Neural crest cell (in vitro differentiated cells): ENCODE measurements at regions not wholly inside any gene's neighbourhood (a gene's known extent, or its start where the extent isn't known, plus 50 kb on each side); places are given as distances from the start of the nearest gene placed in this dataset.

Experiments used
- DNase-seq: peaks from one replicate; pipeline ENCODE4 v3.0.0; 2021; ENCODE audit warnings: low read depth, mixed read lengths, low spot score
- H3K27ac Mint-ChIP-seq: one replicate; pipeline ENCODE4 v1.8.0; 2021; ENCODE audit warnings: mild to moderate bottlenecking, mixed read lengths; ENCODE audit not compliant: unreplicated experiment
- H3K27me3 Mint-ChIP-seq: 2 replicates; pipeline ENCODE4 v1.8.0; 2021; ENCODE audit warnings: low read depth, mild to moderate bottlenecking, mixed read lengths
- H3K36me3 Mint-ChIP-seq: 2 replicates; pipeline ENCODE4 v1.8.0; 2021; ENCODE audit warnings: low read depth, mild to moderate bottlenecking, mixed read lengths
- H3K4me1 Mint-ChIP-seq: 2 replicates; pipeline ENCODE4 v1.8.0; 2021; ENCODE audit warnings: mixed read lengths
- H3K4me3 Mint-ChIP-seq: one replicate; pipeline ENCODE4 v1.8.0; 2021; ENCODE audit warnings: mild to moderate bottlenecking, mixed read lengths
- H3K9me3 Mint-ChIP-seq: 2 replicates; pipeline ENCODE4 v1.8.0; 2021; ENCODE audit warnings: mixed read lengths
- CTCF ChIP-seq: fragments of 200-600 bp; sonication (generic); conservative IDR thresholded peaks from 2 replicates; pipeline ENCODE4 v1.5.0; 2021; ENCODE audit warnings: antibody characterized with exemption, mild to moderate bottlenecking

- Mint-ChIP-seq H3K9me3 (no peaks in the 10 kb centered on the region), H3K27me3 (peaks cover 7% of the 10 kb centered on the region), H3K4me3 (no peak overlapping the region), H3K27ac (no peak overlapping the region), H3K4me1 (no peaks in the 10 kb centered on the region), H3K36me3 (no peaks in the 10 kb centered on the region)
- DNase-seq = no peak
- no peak for TF ChIP-seq CTCF
Measured at GRCh38 chr5:159781626-159782157, 134.6 kb upstream of the ADRA1B start.

- DNase-seq = no peak
- H3K4me1 Mint-ChIP-seq = no peaks in the 10 kb centered on the region
- H3K4me3 Mint-ChIP-seq = no peak overlapping the region
- H3K36me3 Mint-ChIP-seq = no peaks in the 10 kb centered on the region
- H3K9me3 Mint-ChIP-seq = no peaks in the 10 kb centered on the region
- H3K27ac Mint-ChIP-seq = no peak overlapping the region
- TF ChIP-seq CTCF = no peak
- H3K27me3 Mint-ChIP-seq = peaks cover 6% of the 10 kb centered on the region
Measured at GRCh38 chr5:159782197-159782994, 133.9 kb upstream of the ADRA1B start.

- Mint-ChIP-seq H3K4me1 (no peaks in the 10 kb centered on the region), H3K27ac (no peak overlapping the region), H3K36me3 (no peaks in the 10 kb centered on the region), H3K27me3 (peaks cover 5% of the 10 kb centered on the region), H3K9me3 (no peaks in the 10 kb centered on the region), H3K4me3 (no peak overlapping the region)
- DNase-seq = no peak
- TF ChIP-seq CTCF = no peak
Measured at GRCh38 chr5:159782995-159783300, 133.3 kb upstream of the ADRA1B start.

- Mint-ChIP-seq H3K27me3 (peaks cover 4% of the 10 kb centered on the region), H3K4me1 (no peaks in the 10 kb centered on the region), H3K36me3 (no peaks in the 10 kb centered on the region), H3K27ac (no peak overlapping the region), H3K9me3 (no peaks in the 10 kb centered on the region), H3K4me3 (no peak overlapping the region)
- no peak for DNase-seq
- TF ChIP-seq CTCF = no peak
Measured at GRCh38 chr5:159783726-159784247, 132.5 kb upstream of the ADRA1B start.

- Mint-ChIP-seq H3K27ac (no peak overlapping the region), H3K9me3 (no peaks in the 10 kb centered on the region), H3K27me3 (peaks cover 4% of the 10 kb centered on the region), H3K36me3 (no peaks in the 10 kb centered on the region), H3K4me3 (no peak overlapping the region), H3K4me1 (no peaks in the 10 kb centered on the region)
- DNase-seq = no peak
- TF ChIP-seq CTCF = no peak
Measured at GRCh38 chr5:159784993-159785392, 131.3 kb upstream of the ADRA1B start.
